Type B pancreatic cell (in vitro differentiated cells): ENCODE measurements at regions not wholly inside any gene's neighbourhood (a gene's known extent, or its start where the extent isn't known, plus 50 kb on each side); places are given as distances from the start of the nearest gene placed in this dataset.

Experiments
- DNase-seq: peaks from one replicate; pipeline ENCODE4 v3.0.0; 2021; ENCODE audit warnings: mixed read lengths; ENCODE audit not compliant: unreplicated experiment; ENCODE audit errors: extremely low spot score
- H3K27ac Mint-ChIP-seq: 2 replicates; pipeline ENCODE4 v1.8.0; 2021; ENCODE audit warnings: mild to moderate bottlenecking, mixed read lengths
- H3K27me3 Mint-ChIP-seq: 2 replicates; pipeline ENCODE4 v1.8.0; 2021; ENCODE audit warnings: mixed read lengths
- H3K36me3 Mint-ChIP-seq: 2 replicates; pipeline ENCODE4 v1.8.0; 2021; ENCODE audit warnings: mixed read lengths
- H3K4me1 Mint-ChIP-seq: one replicate; pipeline ENCODE4 v1.8.0; 2021; ENCODE audit warnings: mixed read lengths; ENCODE audit not compliant: unreplicated experiment
- H3K4me3 Mint-ChIP-seq: 2 replicates; pipeline ENCODE4 v1.8.0; 2021; ENCODE audit warnings: mild to moderate bottlenecking, mixed read lengths
- H3K9me3 Mint-ChIP-seq: 2 replicates; pipeline ENCODE4 v1.8.0; 2021; ENCODE audit warnings: mixed read lengths
- CTCF ChIP-seq: fragments of 200-600 bp; sonication (generic); conservative IDR thresholded peaks from 2 replicates; pipeline ENCODE4 v1.5.0; 2021; ENCODE audit warnings: antibody characterized with exemption, mild to moderate bottlenecking

GRCh38 chr20:40161391-40161790 is 527.6 kb downstream of the MAFB start:
- no peak for TF ChIP-seq CTCF
- no peak overlapping the region for H3K4me3 Mint-ChIP-seq
- peaks cover 6% of the 10 kb centered on the region for H3K4me1 Mint-ChIP-seq
- H3K27ac Mint-ChIP-seq, result no peak overlapping the region
- no peaks in the 10 kb centered on the region for H3K36me3 Mint-ChIP-seq
- no peaks in the 10 kb centered on the region for H3K9me3 Mint-ChIP-seq
- no peaks in the 10 kb centered on the region for H3K27me3 Mint-ChIP-seq
- no peak for DNase-seq

GRCh38 chr20:40160097-40160550 is 528.9 kb downstream of the MAFB start:
- Mint-ChIP-seq H3K4me3 (no peak overlapping the region), H3K27ac (no peak overlapping the region), H3K27me3 (no peaks in the 10 kb centered on the region), H3K36me3 (no peaks in the 10 kb centered on the region), H3K4me1 (peaks cover 6% of the 10 kb centered on the region), H3K9me3 (no peaks in the 10 kb centered on the region)
- DNase-seq, result no peak
- peak; percentile 81 for TF ChIP-seq CTCF

- Mint-ChIP-seq H3K36me3 (no peaks in the 10 kb centered on the region), H3K4me1 (peaks cover 6% of the 10 kb centered on the region), H3K27me3 (no peaks in the 10 kb centered on the region), H3K4me3 (no peak overlapping the region), H3K27ac (no peak overlapping the region), H3K9me3 (no peaks in the 10 kb centered on the region)
- TF ChIP-seq CTCF, result no peak
- DNase-seq, result no peak
Measured at GRCh38 chr20:40159276-40159675, 529.8 kb downstream of the MAFB start.

GRCh38 chr20:40156600-40157317 is 532.3 kb downstream of the MAFB start:
- no peaks in the 10 kb centered on the region for H3K4me1 Mint-ChIP-seq
- H3K9me3 Mint-ChIP-seq, result no peaks in the 10 kb centered on the region
- no peaks in the 10 kb centered on the region for H3K27me3 Mint-ChIP-seq
- no peak overlapping the region for H3K27ac Mint-ChIP-seq
- TF ChIP-seq CTCF, result no peak
- no peak overlapping the region for H3K4me3 Mint-ChIP-seq
- no peak for DNase-seq
- no peaks in the 10 kb centered on the region for H3K36me3 Mint-ChIP-seq

- Mint-ChIP-seq H3K4me1 (no peaks in the 10 kb centered on the region), H3K27ac (no peak overlapping the region), H3K36me3 (no peaks in the 10 kb centered on the region), H3K9me3 (no peaks in the 10 kb centered on the region), H3K4me3 (no peak overlapping the region), H3K27me3 (no peaks in the 10 kb centered on the region)
- no peak for TF ChIP-seq CTCF
- no peak for DNase-seq
Measured at GRCh38 chr20:40154514-40154913, 534.5 kb downstream of the MAFB start.

- TF ChIP-seq CTCF, result no peak
- Mint-ChIP-seq H3K27me3 (no peaks in the 10 kb centered on the region), H3K9me3 (peaks cover 5% of the 10 kb centered on the region), H3K27ac (no peak overlapping the region), H3K36me3 (no peaks in the 10 kb centered on the region), H3K4me3 (no peak overlapping the region), H3K4me1 (peaks cover 7% of the 10 kb centered on the region)
- DNase-seq, result no peak
Measured at GRCh38 chr20:40148886-40149285, 540.1 kb downstream of the MAFB start.
